Nephron (organoid): ENCODE measurements at regions not wholly inside any gene's neighbourhood (a gene's known extent, or its start where the extent isn't known, plus 50 kb on each side); places are given as distances from the start of the nearest gene placed in this dataset.

ENCODE experiments used
- H3K27ac Mint-ChIP-seq, 3 experiments: 2 replicates each; pipeline ENCODE4 v1.8.0; 2020; ENCODE audit warnings: mixed read lengths in 3 of 3, mild to moderate bottlenecking in 2 of 3, moderate library complexity in 1 of 3
- H3K27me3 Mint-ChIP-seq: 2 replicates; pipeline ENCODE4 v1.8.0; 2021; ENCODE audit warnings: low read depth, mild to moderate bottlenecking, moderate library complexity, mixed read lengths
- H3K36me3 Mint-ChIP-seq: 2 replicates; pipeline ENCODE4 v1.8.0; 2020; ENCODE audit warnings: low read depth, mixed read lengths
- H3K4me1 Mint-ChIP-seq: 2 replicates; pipeline ENCODE4 v1.8.0; 2020; ENCODE audit warnings: mixed read lengths
- H3K4me3 Mint-ChIP-seq, 3 experiments: 2 replicates each; pipeline ENCODE4 v1.8.0; 2020; ENCODE audit warnings: mild to moderate bottlenecking in 3 of 3, mixed read lengths in 3 of 3, moderate library complexity in 2 of 3
- H3K9me3 Mint-ChIP-seq: 2 replicates; pipeline ENCODE4 v1.8.0; 2020; ENCODE audit warnings: mixed read lengths
- CTCF ChIP-seq, 3 experiments: fragments of 200-600 bp; sonication (generic); IDR thresholded peaks; one replicate each; pipeline ENCODE4 v1.5.0; 2021; ENCODE audit warnings: antibody characterized with exemption in 3 of 3; ENCODE audit not compliant: unreplicated experiment in 3 of 3

DNA sequence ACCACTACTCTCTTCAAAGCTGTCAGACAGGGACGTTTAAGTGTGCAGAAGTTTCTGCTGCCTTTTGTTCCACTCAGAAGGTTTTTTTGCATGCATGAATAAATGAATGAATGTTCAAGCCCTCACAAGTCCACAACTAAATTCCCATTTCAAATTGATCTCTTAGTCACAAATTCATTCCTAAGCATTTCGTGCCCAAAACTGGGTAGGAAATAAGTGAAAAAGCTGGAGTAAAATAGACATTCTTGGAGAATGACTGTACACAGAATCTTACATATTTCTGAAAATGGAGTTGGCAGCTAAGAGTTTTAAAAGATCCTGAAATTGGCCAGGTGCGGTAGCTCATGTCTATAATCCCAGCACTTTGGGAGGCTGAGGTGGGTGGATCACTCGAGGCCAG, 117.6 kb downstream of the PERP start:
- H3K4me1 Mint-ChIP-seq = no peaks in the 10 kb centered on the region
- no peak for TF ChIP-seq CTCF (IDR thresholded peaks at IDR 0.05; ENCODE audit: unreplicated experiment in 3 of 3)
- H3K4me3 Mint-ChIP-seq = no peak overlapping the region
- no peaks in the 10 kb centered on the region for H3K36me3 Mint-ChIP-seq
- H3K27ac Mint-ChIP-seq = no peak overlapping the region
- peaks cover 3% of the 10 kb centered on the region for H3K27me3 Mint-ChIP-seq
- peaks cover 12% of the 10 kb centered on the region for H3K9me3 Mint-ChIP-seq

GRCh38 chr6:137995371-137995770, 111.8 kb downstream of the PERP start:
- TF ChIP-seq CTCF (IDR thresholded peaks at IDR 0.05; ENCODE audit: unreplicated experiment in 3 of 3) = no peak
- Mint-ChIP-seq H3K36me3 (no peaks in the 10 kb centered on the region), H3K4me3 (no peak overlapping the region)

DNA sequence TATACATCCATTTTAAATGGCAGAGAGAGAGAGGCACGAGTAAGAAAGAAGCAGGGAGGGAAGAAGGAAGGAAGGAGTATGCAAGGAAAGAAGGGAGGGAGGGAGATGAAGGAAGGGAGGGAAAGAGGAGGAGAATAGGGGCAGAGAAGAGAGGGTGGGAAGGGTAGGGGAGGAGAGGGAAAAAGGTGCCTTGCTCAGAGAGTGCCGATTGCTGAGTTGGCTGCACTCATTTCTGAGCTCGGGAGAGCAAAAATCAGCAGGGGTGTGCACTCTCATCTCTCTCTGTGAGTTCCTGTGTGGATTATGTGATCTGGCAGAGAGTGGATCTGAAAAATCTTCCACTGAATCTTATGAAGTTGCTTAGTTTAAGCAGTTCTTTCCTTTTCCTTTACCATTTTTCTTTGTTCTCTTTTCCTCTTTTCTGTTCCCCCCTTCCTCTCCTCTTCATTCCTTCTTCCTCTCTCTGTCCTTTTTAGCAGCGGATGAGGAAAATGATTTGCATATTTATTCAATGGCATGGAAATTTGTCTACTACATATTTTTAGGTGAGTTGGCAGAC, 108.7 kb downstream of the PERP start:
- H3K4me1 Mint-ChIP-seq = no peaks in the 10 kb centered on the region
- peaks cover 4% of the 10 kb centered on the region for H3K27me3 Mint-ChIP-seq
- no peak overlapping the region for H3K4me3 Mint-ChIP-seq
- H3K9me3 Mint-ChIP-seq = peaks cover 14% of the 10 kb centered on the region
- TF ChIP-seq CTCF (IDR thresholded peaks at IDR 0.05; ENCODE audit: unreplicated experiment in 3 of 3) = no peak
- H3K27ac Mint-ChIP-seq = no peak overlapping the region
- no peaks in the 10 kb centered on the region for H3K36me3 Mint-ChIP-seq

More at GRCh38 chr6:137995371-137995770, 111.8 kb downstream of the PERP start:
- Mint-ChIP-seq H3K27ac (no peak overlapping the region), H3K27me3 (peaks cover 4% of the 10 kb centered on the region), H3K4me1 (no peaks in the 10 kb centered on the region), H3K9me3 (peaks cover 14% of the 10 kb centered on the region)

DNA sequence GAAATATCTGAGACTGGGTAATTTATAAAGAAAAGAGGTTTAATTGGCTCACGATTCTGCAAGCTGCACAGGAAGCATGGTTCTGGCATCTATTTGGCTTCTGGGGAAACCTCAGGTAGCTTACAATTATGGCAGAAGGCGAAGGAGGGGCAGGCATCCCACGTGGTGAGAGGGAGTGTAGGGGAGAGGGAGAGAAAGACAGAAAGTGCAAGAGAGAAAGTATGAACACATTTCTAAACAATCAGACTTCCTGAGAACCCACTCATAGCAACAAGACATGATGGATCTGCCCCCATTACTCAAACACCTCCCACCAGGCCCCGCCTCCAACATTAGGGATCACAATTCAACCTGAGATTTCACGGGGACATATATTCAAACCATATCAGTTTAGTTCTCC, 107.4 kb downstream of the PERP start:
- Mint-ChIP-seq H3K36me3 (no peaks in the 10 kb centered on the region), H3K27me3 (peaks cover 4% of the 10 kb centered on the region), H3K9me3 (peaks cover 14% of the 10 kb centered on the region), H3K4me1 (no peaks in the 10 kb centered on the region), H3K4me3 (no peak overlapping the region), H3K27ac (no peak overlapping the region)
- TF ChIP-seq CTCF (IDR thresholded peaks at IDR 0.05; ENCODE audit: unreplicated experiment in 3 of 3) = no peak

GRCh38 chr6:138000941-138001340, 106.3 kb downstream of the PERP start:
- peaks cover 14% of the 10 kb centered on the region for H3K9me3 Mint-ChIP-seq
- no peak overlapping the region for H3K4me3 Mint-ChIP-seq
- TF ChIP-seq CTCF (IDR thresholded peaks at IDR 0.05; ENCODE audit: unreplicated experiment in 3 of 3) = no peak
- H3K27ac Mint-ChIP-seq = no peak overlapping the region
- H3K4me1 Mint-ChIP-seq = no peaks in the 10 kb centered on the region
- H3K36me3 Mint-ChIP-seq = no peaks in the 10 kb centered on the region
- peaks cover 4% of the 10 kb centered on the region for H3K27me3 Mint-ChIP-seq

- peaks cover 8% of the 10 kb centered on the region for H3K9me3 Mint-ChIP-seq
- no peaks in the 10 kb centered on the region for H3K27me3 Mint-ChIP-seq
- H3K27ac Mint-ChIP-seq = no peak overlapping the region
- no peak overlapping the region for H3K4me3 Mint-ChIP-seq
- peak; percentile 81 to 89 (median 84) for TF ChIP-seq CTCF (IDR thresholded peaks at IDR 0.05; ENCODE audit: unreplicated experiment in 3 of 3)
- H3K36me3 Mint-ChIP-seq = no peaks in the 10 kb centered on the region
- no peaks in the 10 kb centered on the region for H3K4me1 Mint-ChIP-seq
These were observed 105.4 kb downstream of the PERP start for GRCh38 chr6:138001750-138002349.
